Peyer's patch (tissue), 4 donors: ENCODE measurements at regions not wholly inside any gene's neighbourhood (a gene's known extent, or its start where the extent isn't known, plus 50 kb on each side); places are given as distances from the start of the nearest gene placed in this dataset.

Experiments used
- POLR2A ChIP-seq, 2 donors: fragments of 450-650 bp; IDR thresholded peaks; one replicate each; pipeline ENCODE4 v1.5.1; 2017; ENCODE audit warnings: antibody characterized with exemption in 2 of 2, mild to moderate bottlenecking in 2 of 2, moderate library complexity in 2 of 2
- TF ChIP-seq, protein P1 (sequence below), 6 experiments: fragments of 450-650 bp in 4 of 6; fragments of 200-600 bp in 2 of 6; sonication (generic) in 1 of 6; IDR thresholded peaks; one replicate each; pipeline ENCODE4 v1.5.1; 2017 to 2019; ENCODE audit warnings: antibody characterized with exemption in 6 of 6, mild to moderate bottlenecking in 3 of 6, moderate library complexity in 1 of 6

DNA sequence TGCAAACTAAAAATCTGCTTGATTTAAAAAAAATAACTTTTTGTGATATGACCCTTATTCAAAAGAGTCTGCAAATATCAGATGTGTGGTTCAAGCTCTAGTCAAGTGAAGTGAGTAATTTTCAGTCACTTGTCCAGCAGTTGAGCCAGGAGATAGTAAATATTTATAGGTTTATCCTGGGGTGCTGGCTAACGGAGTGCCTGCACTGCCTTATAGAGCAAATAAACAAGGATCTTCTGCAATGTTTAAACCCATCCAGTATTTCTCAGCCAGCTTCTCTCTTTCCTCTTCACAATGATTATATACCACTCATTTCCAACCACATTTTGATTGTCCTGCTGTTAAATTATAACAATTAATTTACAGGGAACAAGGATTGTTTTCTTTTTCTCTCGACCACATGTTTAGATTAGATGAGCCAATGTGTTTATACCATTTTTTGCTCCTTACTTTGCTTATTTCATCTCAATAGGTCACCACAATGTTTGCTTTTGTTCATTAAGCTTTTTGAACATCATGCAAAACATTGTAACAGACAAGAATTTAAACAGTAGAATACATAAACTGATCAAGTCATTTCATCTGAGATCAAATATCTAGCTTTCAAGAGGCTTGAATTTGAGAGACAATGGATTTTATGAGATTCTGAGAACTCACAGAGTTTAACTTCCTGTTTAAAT, 60.3 kb upstream of the GREM2 start:
- TF ChIP-seq, protein P1, sequence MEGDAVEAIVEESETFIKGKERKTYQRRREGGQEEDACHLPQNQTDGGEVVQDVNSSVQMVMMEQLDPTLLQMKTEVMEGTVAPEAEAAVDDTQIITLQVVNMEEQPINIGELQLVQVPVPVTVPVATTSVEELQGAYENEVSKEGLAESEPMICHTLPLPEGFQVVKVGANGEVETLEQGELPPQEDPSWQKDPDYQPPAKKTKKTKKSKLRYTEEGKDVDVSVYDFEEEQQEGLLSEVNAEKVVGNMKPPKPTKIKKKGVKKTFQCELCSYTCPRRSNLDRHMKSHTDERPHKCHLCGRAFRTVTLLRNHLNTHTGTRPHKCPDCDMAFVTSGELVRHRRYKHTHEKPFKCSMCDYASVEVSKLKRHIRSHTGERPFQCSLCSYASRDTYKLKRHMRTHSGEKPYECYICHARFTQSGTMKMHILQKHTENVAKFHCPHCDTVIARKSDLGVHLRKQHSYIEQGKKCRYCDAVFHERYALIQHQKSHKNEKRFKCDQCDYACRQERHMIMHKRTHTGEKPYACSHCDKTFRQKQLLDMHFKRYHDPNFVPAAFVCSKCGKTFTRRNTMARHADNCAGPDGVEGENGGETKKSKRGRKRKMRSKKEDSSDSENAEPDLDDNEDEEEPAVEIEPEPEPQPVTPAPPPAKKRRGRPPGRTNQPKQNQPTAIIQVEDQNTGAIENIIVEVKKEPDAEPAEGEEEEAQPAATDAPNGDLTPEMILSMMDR (IDR thresholded peaks at IDR 0.05), result no peak
- TF ChIP-seq POLR2A (IDR thresholded peaks at IDR 0.05), result no peak
